Right lobe of liver (tissue), 4 donors: ENCODE measurements at regions not wholly inside any gene's neighbourhood (a gene's known extent, or its start where the extent isn't known, plus 50 kb on each side); places are given as distances from the start of the nearest gene placed in this dataset.

Source experiments
- CTCF ChIP-seq, 4 donors: fragments of 200-600 bp in 3 of 4; fragments of 450-650 bp in 1 of 4; IDR thresholded peaks; one replicate each; pipeline versions ENCODE4 v1.5.1 to v1.8.0; 2016 to 2022; ENCODE audit warnings: antibody characterized with exemption in 4 of 4, mild to moderate bottlenecking in 2 of 4
- POLR2A ChIP-seq: fragments of 450-650 bp; IDR thresholded peaks from one replicate; pipeline ENCODE4 v1.6.1; 2017; ENCODE audit warnings: antibody characterized with exemption, mild to moderate bottlenecking
- donor health status: DM: no; HTN: no; CAD: no.
- donor health status: DM: no; HTN: no; CAD: no.
- donor health status: DM: no; HTN: yes; CAD: no.

GRCh38 chr4:104973708-104974107 is 173.0 kb upstream of the TET2 start:
- TF ChIP-seq POLR2A: no peak
- TF ChIP-seq CTCF (IDR thresholded peaks at IDR 0.05): no peak
